ENCODE measurements at regions not wholly inside any gene's neighbourhood (a gene's known extent, or its start where the extent isn't known, plus 50 kb on each side); places are given as distances from the start of the nearest gene placed in this dataset.

DNA sequence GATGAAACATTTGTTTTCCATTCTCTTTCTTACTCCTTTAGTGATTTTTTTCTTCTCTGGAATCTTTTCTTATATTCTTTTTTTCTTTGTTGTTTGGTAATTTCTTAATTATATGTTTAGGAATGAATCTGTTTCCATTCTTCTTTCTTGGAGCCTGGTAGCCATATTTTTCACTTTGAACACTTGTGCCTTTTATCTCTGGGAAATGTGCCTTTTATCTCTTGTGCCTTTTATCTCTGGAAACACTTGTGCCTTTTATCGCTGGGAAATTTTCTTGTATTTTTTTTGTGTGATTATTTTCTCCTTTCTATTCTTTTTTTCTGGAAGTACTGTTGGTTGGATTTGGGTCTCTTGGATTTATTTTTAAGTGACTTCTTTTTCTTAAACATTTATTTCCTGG is 118.2 kb downstream of the LEPR start (continued):
- TF ChIP-seq CTCF (conservative IDR thresholded peaks at IDR 0.05; ENCODE audit: low read depth in 2 of 2) = no peak
- no peak for TF ChIP-seq POLR2AphosphoS5 (IDR thresholded peaks at IDR 0.05; ENCODE audit: low read depth)
- no peak for TF ChIP-seq ZNF331 (CRISPR knock-in tag; IDR thresholded peaks at IDR 0.05; ENCODE audit: low read depth)
- TF ChIP-seq EZH2 (IDR thresholded peaks at IDR 0.05; ENCODE audit: low read depth, unreplicated experiment) = no peak
- TF ChIP-seq ZNF462 (CRISPR knock-in tag; IDR thresholded peaks at IDR 0.05) = no peak
- TF ChIP-seq ZNF114 (CRISPR knock-in tag; IDR thresholded peaks at IDR 0.05) = no peak

- H2AFZ ChIP-seq = no peak overlapping the region
- no peaks in the 10 kb centered on the region for H3K27me3 ChIP-seq (ENCODE audit: insufficient read depth)
- DNase-seq (ENCODE audit: low spot score) = no peak
- H3K9me3 Mint-ChIP-seq = peaks cover 5% of the 10 kb centered on the region; the same call in 2 of the 3 replicates
- ATAC-seq = no peak
- H3K9me2 ChIP-seq (ENCODE audit: insufficient read depth) = no peaks in the 10 kb centered on the region
- no peaks in the 10 kb centered on the region for H3K27me3 Mint-ChIP-seq (ENCODE audit: insufficient read depth, low read depth, poor library complexity)
- H4K20me1 ChIP-seq (replicated peaks; ENCODE audit: insufficient read depth) = no peaks in the 10 kb centered on the region
- H3K36me3 Mint-ChIP-seq (ENCODE audit: low read depth) = no peaks in the 10 kb centered on the region
- H3K27ac Mint-ChIP-seq = no peak overlapping the region
- no peak overlapping the region for H3K4me3 Mint-ChIP-seq
- no peak overlapping the region for H3K4me3 ChIP-seq
- H3K4me2 ChIP-seq = no peak overlapping the region
- no peak overlapping the region for H3K27ac ChIP-seq (ENCODE audit: low read depth)
- H3K36me3 ChIP-seq (ENCODE audit: insufficient read depth) = no peaks in the 10 kb centered on the region
- no peaks in the 10 kb centered on the region for H3F3A ChIP-seq (replicated peaks; ENCODE audit: low read depth)
- H3K79me2 ChIP-seq (replicated peaks; ENCODE audit: insufficient read depth) = no peaks in the 10 kb centered on the region
- H3K4me1 ChIP-seq (ENCODE audit: insufficient read depth) = no peaks in the 10 kb centered on the region
- H3K4me1 Mint-ChIP-seq = no peaks in the 10 kb centered on the region; the same call in 2 of the 3 replicates
- TF ChIP-seq EZH2phosphoT487 (IDR thresholded peaks at IDR 0.05; ENCODE audit: unreplicated experiment) (no peak), JUNB (IDR thresholded peaks at IDR 0.05; ENCODE audit: unreplicated experiment) (no peak), EZH2 (IDR thresholded peaks at IDR 0.05; ENCODE audit: low read depth, unreplicated experiment) (no peak), CTCF (conservative IDR thresholded peaks at IDR 0.05; ENCODE audit: low read depth in 2 of 2) (no peak), NANOG (IDR thresholded peaks at IDR 0.05; ENCODE audit: borderline replicate concordance) (no peak), CREB1 (CRISPR knock-in tag; IDR thresholded peaks at IDR 0.05; ENCODE audit: low read depth) (no peak), ZNF331 (CRISPR knock-in tag; IDR thresholded peaks at IDR 0.05; ENCODE audit: low read depth) (no peak), ZNF114 (CRISPR knock-in tag; IDR thresholded peaks at IDR 0.05) (no peak), STAT1 (IDR thresholded peaks at IDR 0.05; ENCODE audit: unreplicated experiment) (no peak), ETS1 (IDR thresholded peaks at IDR 0.05) (no peak)
These were observed 119.0 kb downstream of the LEPR start for GRCh38 chr1:65539266-65540131.
